ENCODE measurements at regions not wholly inside any gene's neighbourhood (a gene's known extent, or its start where the extent isn't known, plus 50 kb on each side); places are given as distances from the start of the nearest gene placed in this dataset.

- H3K36me3 ChIP-seq (ENCODE audit: control insufficient read depth in 4 of 4, insufficient read depth in 3 of 4, low read depth in 1 of 4, low read length in 3 of 4): no peaks in the 10 kb centered on the region
- WGBS: 88% methylated on average over 2 of the region's 2 CpGs
- no peak overlapping the region for H3K27ac ChIP-seq (ENCODE audit: low read depth in 1 of 2, low read length in 2 of 2)
- no peak for DNase-seq (ENCODE audit: low spot score)
- H3K27me3 ChIP-seq (ENCODE audit: control insufficient read depth in 4 of 4, insufficient read depth in 4 of 4, low read length in 3 of 4): no peaks in the 10 kb centered on the region
- H3K9me3 ChIP-seq (ENCODE audit: control insufficient read depth in 4 of 4, low read length in 3 of 4): no peaks in the 10 kb centered on the region
- H3K9ac ChIP-seq (ENCODE audit: low read depth in 1 of 2, low read length in 2 of 2): no peak overlapping the region
- H3K4me1 ChIP-seq (ENCODE audit: control insufficient read depth in 4 of 4, insufficient read depth in 4 of 4, low read length in 3 of 4): peaks cover 0 to 15% (median 10%) of the 10 kb centered on the region in 4 donors
- TF ChIP-seq ZBTB33 (IDR thresholded peaks at IDR 0.05) (no peak), JUND (IDR thresholded peaks at IDR 0.05) (no peak), EGR1 (IDR thresholded peaks at IDR 0.05; ENCODE audit: low read depth in 2 of 2) (no peak), SP1 (IDR thresholded peaks at IDR 0.05) (no peak), MAX (IDR thresholded peaks at IDR 0.05) (no peak), REST (IDR thresholded peaks at IDR 0.05) (no peak), FOXA2 (IDR thresholded peaks at IDR 0.05) (no peak), ATF3 (IDR thresholded peaks at IDR 0.05) (no peak), CTCF (IDR thresholded peaks at IDR 0.05; ENCODE audit: low read depth, low read length, missing input control) (no peak)
- H3K4me3 ChIP-seq (ENCODE audit: low read depth in 1 of 3, low read length in 3 of 3): no peak overlapping the region
Measured at GRCh38 chr4:26201120-26201519, 119.7 kb upstream of the RBPJ start.

- no peaks in the 10 kb centered on the region for H3K36me3 ChIP-seq (ENCODE audit: control insufficient read depth in 4 of 4, insufficient read depth in 3 of 4, low read depth in 1 of 4, low read length in 3 of 4)
- DNase-seq (ENCODE audit: low spot score): no peak
- H3K4me3 ChIP-seq (ENCODE audit: low read depth in 1 of 3, low read length in 3 of 3): no peak overlapping the region
- H3K9ac ChIP-seq (ENCODE audit: low read depth in 1 of 2, low read length in 2 of 2): no peak overlapping the region
- H3K9me3 ChIP-seq (ENCODE audit: control insufficient read depth in 4 of 4, low read length in 3 of 4): no peaks in the 10 kb centered on the region
- TF ChIP-seq ZBTB33 (IDR thresholded peaks at IDR 0.05) (no peak), JUND (IDR thresholded peaks at IDR 0.05) (no peak), TAF1 (conservative IDR thresholded peaks at IDR 0.05) (no peak), HNF4G (IDR thresholded peaks at IDR 0.05) (no peak), ATF3 (IDR thresholded peaks at IDR 0.05) (no peak), RXRA (IDR thresholded peaks at IDR 0.05) (no peak)
- peaks cover 0 to 21% (median 19%) of the 10 kb centered on the region in 4 donors for H3K4me1 ChIP-seq (ENCODE audit: control insufficient read depth in 4 of 4, insufficient read depth in 4 of 4, low read length in 3 of 4)
- H3K27me3 ChIP-seq (ENCODE audit: control insufficient read depth in 4 of 4, insufficient read depth in 4 of 4, low read length in 3 of 4): peaks cover 0 to 5% (median 0%) of the 10 kb centered on the region in 4 donors
- no peak overlapping the region for H3K27ac ChIP-seq (ENCODE audit: low read depth in 1 of 2, low read length in 2 of 2)
- 83% methylated on average over 8 of the region's 8 CpGs for WGBS
Measured at GRCh38 chr4:26204249-26204825, 116.5 kb upstream of the RBPJ start.

All from liver (tissue), 8 donors.